ENCODE measurements at regions not wholly inside any gene's neighbourhood (a gene's known extent, or its start where the extent isn't known, plus 50 kb on each side); places are given as distances from the start of the nearest gene placed in this dataset.

DNA sequence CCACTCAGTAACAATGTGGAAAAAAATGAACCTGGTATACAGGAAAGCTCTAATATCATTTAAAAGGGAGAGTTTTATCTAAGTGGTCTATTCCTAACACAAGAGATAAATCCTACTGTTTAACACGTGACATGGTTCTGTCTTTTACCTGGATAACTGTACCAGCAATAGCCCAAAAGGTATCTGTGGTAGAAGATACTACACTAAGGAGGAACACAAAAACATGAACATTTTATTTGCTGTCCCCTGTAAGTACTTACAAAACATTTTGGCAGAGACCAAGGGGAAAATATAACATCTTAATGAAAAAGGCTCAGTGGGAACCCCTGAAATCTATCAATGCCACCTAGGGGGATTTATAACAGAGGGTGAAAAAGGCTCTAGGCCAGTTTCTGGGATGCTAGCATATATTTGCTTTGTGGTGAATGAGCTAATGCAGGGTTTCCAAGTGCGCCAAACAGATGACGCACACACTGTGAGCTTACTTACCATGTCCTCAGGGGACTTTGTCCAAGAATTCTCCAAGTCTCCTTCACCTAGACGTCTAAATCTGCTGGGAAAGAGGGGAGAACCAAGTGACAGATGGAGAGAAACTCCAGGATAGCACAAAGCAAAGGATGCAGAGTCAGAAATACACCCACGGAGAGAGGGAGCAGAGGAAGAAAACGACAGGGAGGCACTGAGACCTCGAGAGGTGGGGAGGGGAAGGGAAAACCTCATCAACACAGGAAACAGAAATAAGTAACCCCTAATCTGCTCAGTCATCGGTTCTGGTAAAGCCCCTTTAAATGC is 112.5 kb upstream of the PRNP start:
- no peak overlapping the region for H3K4me3 ChIP-seq (ENCODE audit: low read depth, poor library complexity, severe bottlenecking)
- WGBS, 2 donors, result 33 to 44% methylated on average over 8 of the region's 8 CpGs
- no peak for DNase-seq (ENCODE audit: low spot score in 2 of 2)
- TF ChIP-seq POLR2A (IDR thresholded peaks at IDR 0.05), result no peak
- TF ChIP-seq, protein P1, sequence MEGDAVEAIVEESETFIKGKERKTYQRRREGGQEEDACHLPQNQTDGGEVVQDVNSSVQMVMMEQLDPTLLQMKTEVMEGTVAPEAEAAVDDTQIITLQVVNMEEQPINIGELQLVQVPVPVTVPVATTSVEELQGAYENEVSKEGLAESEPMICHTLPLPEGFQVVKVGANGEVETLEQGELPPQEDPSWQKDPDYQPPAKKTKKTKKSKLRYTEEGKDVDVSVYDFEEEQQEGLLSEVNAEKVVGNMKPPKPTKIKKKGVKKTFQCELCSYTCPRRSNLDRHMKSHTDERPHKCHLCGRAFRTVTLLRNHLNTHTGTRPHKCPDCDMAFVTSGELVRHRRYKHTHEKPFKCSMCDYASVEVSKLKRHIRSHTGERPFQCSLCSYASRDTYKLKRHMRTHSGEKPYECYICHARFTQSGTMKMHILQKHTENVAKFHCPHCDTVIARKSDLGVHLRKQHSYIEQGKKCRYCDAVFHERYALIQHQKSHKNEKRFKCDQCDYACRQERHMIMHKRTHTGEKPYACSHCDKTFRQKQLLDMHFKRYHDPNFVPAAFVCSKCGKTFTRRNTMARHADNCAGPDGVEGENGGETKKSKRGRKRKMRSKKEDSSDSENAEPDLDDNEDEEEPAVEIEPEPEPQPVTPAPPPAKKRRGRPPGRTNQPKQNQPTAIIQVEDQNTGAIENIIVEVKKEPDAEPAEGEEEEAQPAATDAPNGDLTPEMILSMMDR (IDR thresholded peaks at IDR 0.05), result no peak
- intact Hi-C loops (cut with DNase I; ENCODE audit: low total_unique reads), result no loop called here

DNA sequence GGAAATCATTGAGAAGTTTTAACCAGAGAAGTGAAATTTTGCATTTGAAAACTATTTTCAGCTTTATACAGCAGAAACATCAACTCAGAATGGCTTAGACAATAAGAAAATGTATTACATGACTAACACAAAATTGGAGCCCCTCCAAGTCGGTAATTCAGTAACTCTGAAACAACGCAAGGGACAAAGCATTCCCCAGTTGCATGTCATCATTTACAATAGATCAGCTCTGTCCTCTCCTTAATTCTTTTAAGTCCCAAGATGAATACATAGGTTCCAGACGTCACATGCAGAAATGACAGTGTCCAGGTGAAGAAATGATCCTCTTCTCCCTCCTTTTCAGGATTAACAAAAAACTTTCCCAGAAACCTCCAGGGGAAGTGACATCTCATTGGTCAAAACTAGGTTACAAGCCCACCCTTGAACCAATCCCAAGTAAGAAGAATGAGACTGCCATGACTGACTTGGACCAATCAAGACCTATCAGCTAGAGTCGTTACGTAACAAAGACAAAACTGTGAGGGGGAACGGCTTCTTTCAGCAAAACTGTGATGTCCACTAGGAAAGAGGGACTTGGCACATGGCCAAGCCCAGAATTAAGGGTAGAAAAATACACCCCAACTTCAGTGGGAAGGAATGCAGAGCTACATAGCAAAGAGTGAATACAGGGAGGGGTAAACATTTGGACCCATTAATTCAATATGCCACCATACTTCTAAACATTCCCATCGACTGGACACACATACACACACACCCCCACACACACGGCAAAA is 114.3 kb upstream of the PRNP start:
- WGBS, 2 donors, result 74 to 77% methylated on average over 8 of the region's 8 CpGs
- TF ChIP-seq, protein P1 (IDR thresholded peaks at IDR 0.05), result no peak
- no peak for TF ChIP-seq POLR2A (IDR thresholded peaks at IDR 0.05)
- no peak overlapping the region for H3K4me3 ChIP-seq (ENCODE audit: low read depth, poor library complexity, severe bottlenecking)
- intact Hi-C loops (cut with DNase I; ENCODE audit: low total_unique reads), result no loop called here
- DNase-seq (ENCODE audit: low spot score in 2 of 2), result no peak

DNA sequence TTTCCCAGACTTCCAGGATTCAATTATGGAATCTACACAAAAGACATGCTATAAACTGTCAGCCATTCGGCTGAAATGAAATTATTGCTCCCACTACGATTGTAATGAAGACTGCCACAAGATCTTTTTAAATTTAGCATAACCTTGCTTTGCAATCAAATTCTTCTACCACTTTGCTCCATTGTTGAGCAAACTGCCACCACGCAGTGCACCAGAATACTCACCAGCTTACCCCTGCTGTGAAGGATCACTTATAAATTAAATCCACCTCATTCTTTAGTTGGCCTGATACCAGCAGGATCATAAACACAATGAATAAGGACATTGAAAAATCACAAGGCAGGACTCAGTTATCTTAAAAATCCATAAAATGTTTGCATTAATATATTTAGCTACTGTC is 116.4 kb upstream of the PRNP start:
- H3K4me3 ChIP-seq (ENCODE audit: low read depth, poor library complexity, severe bottlenecking), result no peak overlapping the region
- WGBS, 2 donors, result 73 to 82% methylated on average over 3 of the region's 3 CpGs
- no peak for TF ChIP-seq POLR2A (IDR thresholded peaks at IDR 0.05)
- TF ChIP-seq, protein P1 (IDR thresholded peaks at IDR 0.05), result no peak
- intact Hi-C loops (cut with DNase I; ENCODE audit: low total_unique reads), result no loop called here
- no peak for DNase-seq (ENCODE audit: low spot score in 2 of 2)

DNA sequence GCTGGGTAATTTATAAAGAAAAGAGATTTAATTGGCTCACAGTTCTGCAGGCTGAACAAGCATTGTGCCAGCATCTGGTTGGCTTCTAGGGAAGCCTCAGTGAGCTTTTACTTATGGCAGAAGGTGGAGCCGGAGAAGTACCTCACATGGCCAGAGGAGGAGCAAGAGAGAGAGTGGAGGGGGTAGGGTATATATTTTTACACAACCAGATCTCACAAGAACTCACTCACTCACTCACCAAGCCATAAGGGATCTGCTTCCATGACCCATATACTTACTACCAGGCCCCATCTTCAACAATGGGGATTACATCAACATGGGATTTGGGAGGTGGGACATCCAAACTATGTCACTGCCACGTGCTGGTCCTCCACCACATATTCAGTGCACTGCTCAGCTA is 117.2 kb upstream of the PRNP start:
- no peak for DNase-seq (ENCODE audit: low spot score in 2 of 2)
- H3K4me3 ChIP-seq (ENCODE audit: low read depth, poor library complexity, severe bottlenecking), result no peak overlapping the region
- TF ChIP-seq, protein P1 (IDR thresholded peaks at IDR 0.05), result no peak
- TF ChIP-seq POLR2A (IDR thresholded peaks at IDR 0.05), result no peak
- intact Hi-C loops (cut with DNase I; ENCODE audit: low total_unique reads), result no loop called here
- 68 to 81% methylated on average over 2 of the region's 2 CpGs for WGBS, 2 donors

DNA sequence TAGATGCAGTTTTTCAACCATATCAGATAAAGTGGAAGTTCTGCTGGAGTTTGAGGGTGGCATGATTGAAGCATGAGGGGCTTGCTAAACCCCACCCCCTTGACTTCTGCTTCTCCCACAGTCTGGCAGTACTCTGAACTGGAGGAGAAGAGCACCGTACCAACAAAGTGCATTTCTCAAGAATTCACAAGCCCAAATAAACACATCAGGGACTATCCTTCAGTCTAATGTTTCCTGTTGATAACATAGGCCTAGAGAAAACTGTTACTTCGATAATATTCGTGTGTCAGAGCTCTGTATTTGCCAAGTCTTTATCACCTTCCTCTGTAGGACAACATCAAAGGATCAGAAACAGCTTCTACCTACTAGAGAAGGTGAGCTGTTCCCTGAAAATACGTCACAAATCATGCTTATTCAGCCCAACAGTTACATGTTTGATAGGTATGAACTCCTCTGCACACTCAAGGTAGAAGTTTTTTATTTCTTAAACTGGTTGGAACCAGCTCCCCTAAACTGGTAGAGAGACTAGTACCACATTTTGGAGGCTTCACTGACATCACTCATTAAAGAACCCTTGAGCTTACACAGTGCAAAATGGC is 117.8 kb upstream of the PRNP start:
- TF ChIP-seq, protein P1 (IDR thresholded peaks at IDR 0.05), result no peak
- no peak for TF ChIP-seq POLR2A (IDR thresholded peaks at IDR 0.05)
- intact Hi-C loops (cut with DNase I; ENCODE audit: low total_unique reads), result no loop called here
- WGBS, 2 donors, result 63 to 66% methylated on average over 4 of the region's 4 CpGs

More for the DNA sequence above, 117.8 kb upstream of the PRNP start:
- H3K4me3 ChIP-seq (ENCODE audit: low read depth, poor library complexity, severe bottlenecking), result no peak overlapping the region
- DNase-seq (ENCODE audit: low spot score in 2 of 2), result no peak

Data from lower leg skin (tissue), 4 donors.